GM18868 (cell line): ENCODE measurements at regions not wholly inside any gene's neighbourhood (a gene's known extent, or its start where the extent isn't known, plus 50 kb on each side); places are given as distances from the start of the nearest gene placed in this dataset.

ENCODE experiments used
- ATAC-seq: cut with Tn5 transposase; IDR thresholded peaks from one replicate; pipeline ENCODE4 v1.9.1; 2021; ENCODE audit warnings: mild to moderate bottlenecking, moderate library complexity; ENCODE audit not compliant: unreplicated experiment

- ATAC-seq = no peak
These were observed 257.6 kb upstream of the STT3B start for GRCh38 chr3:31275038-31275572.

- ATAC-seq = no peak
These were observed 257.1 kb upstream of the STT3B start for GRCh38 chr3:31275583-31275982.

- ATAC-seq = no peak
These were observed 255.1 kb upstream of the STT3B start for GRCh38 chr3:31277582-31277981.

GRCh38 chr3:31278532-31278931 is 254.2 kb upstream of the STT3B start:
- no peak for ATAC-seq

- ATAC-seq = no peak
These were observed 247.9 kb upstream of the STT3B start for GRCh38 chr3:31284776-31285175.

- ATAC-seq = no peak
These were observed 246.8 kb upstream of the STT3B start for GRCh38 chr3:31285833-31286486.

- ATAC-seq = no peak
These were observed 244.5 kb upstream of the STT3B start for GRCh38 chr3:31288224-31288623.

GRCh38 chr3:31288641-31289100 is 244.1 kb upstream of the STT3B start:
- no peak for ATAC-seq

- no peak for ATAC-seq
These were observed 243.1 kb upstream of the STT3B start for GRCh38 chr3:31289584-31289983.

- ATAC-seq = no peak
These were observed 242.7 kb upstream of the STT3B start for GRCh38 chr3:31290046-31290445.

- ATAC-seq = no peak
These were observed 240.9 kb upstream of the STT3B start for GRCh38 chr3:31291818-31292217.

GRCh38 chr3:31294430-31295149 is 238.1 kb upstream of the STT3B start:
- ATAC-seq = no peak

- no peak for ATAC-seq
These were observed 237.5 kb upstream of the STT3B start for GRCh38 chr3:31295150-31295765.

GRCh38 chr3:31297726-31298298 is 234.9 kb upstream of the STT3B start:
- ATAC-seq = no peak

GRCh38 chr3:31300456-31301443 is 232.0 kb upstream of the STT3B start:
- ATAC-seq = no peak

- ATAC-seq = no peak
These were observed 230.4 kb upstream of the STT3B start for GRCh38 chr3:31302343-31302742.

- ATAC-seq = no peak
These were observed 227.4 kb upstream of the STT3B start for GRCh38 chr3:31305340-31305739.

GRCh38 chr3:31307131-31307785 is 225.5 kb upstream of the STT3B start:
- no peak for ATAC-seq

GRCh38 chr3:31311559-31311958 is 221.2 kb upstream of the STT3B start:
- ATAC-seq = no peak

GRCh38 chr3:31312400-31312799 is 220.3 kb upstream of the STT3B start:
- no peak for ATAC-seq
